ENCODE measurements at regions not wholly inside any gene's neighbourhood (a gene's known extent, or its start where the extent isn't known, plus 50 kb on each side); places are given as distances from the start of the nearest gene placed in this dataset.

GRCh38 chr10:37713132-37713501 lies 144.3 kb downstream of the ZNF248 start:
- TF ChIP-seq TCF7L2 (IDR thresholded peaks at IDR 0.05; ENCODE audit: low read depth, low read length) (no peak), ZNF280D (CRISPR knock-in tag; IDR thresholded peaks at IDR 0.05) (no peak), ZNF660 (CRISPR knock-in tag; IDR thresholded peaks at IDR 0.05; ENCODE audit: borderline replicate concordance, low read depth) (no peak), ZBTB7A (CRISPR knock-in tag; IDR thresholded peaks at IDR 0.05) (no peak), E2F1 (CRISPR knock-in tag; IDR thresholded peaks at IDR 0.05) (no peak), NFYB (CRISPR knock-in tag; IDR thresholded peaks at IDR 0.05) (no peak), FLYWCH1 (CRISPR knock-in tag; IDR thresholded peaks at IDR 0.05) (no peak), ZFP36 (IDR thresholded peaks at IDR 0.05; ENCODE audit: borderline replicate concordance, low read depth, low read length, partially characterized antibody) (no peak)

Measured in HepG2 (cell line).